ENCODE measurements at regions not wholly inside any gene's neighbourhood (a gene's known extent, or its start where the extent isn't known, plus 50 kb on each side); places are given as distances from the start of the nearest gene placed in this dataset.

- no peak for TF ChIP-seq SPI1 (IDR thresholded peaks at IDR 0.05; ENCODE audit: low read depth, low read length)
- no peak for TF ChIP-seq POLR2A (IDR thresholded peaks at IDR 0.05; ENCODE audit: low read depth, low read length)
Measured at GRCh38 chr20:39333211-39333610, 371.1 kb downstream of the DHX35 start.

Measured in GM12891 (cell line).